ENCODE measurements at regions not wholly inside any gene's neighbourhood (a gene's known extent, or its start where the extent isn't known, plus 50 kb on each side); places are given as distances from the start of the nearest gene placed in this dataset.

- POLR2A ChIA-PET: interaction anchor here (1.8 kb wide), 1 partner anchor 12 kb away, joined by 4 read pairs; no protein-coding TSS in a partner anchor
- Histone ChIP-seq H3K4me2 (ENCODE audit: low read length) (no peak overlapping the region), H3K36me3 (ENCODE audit: insufficient read depth, low read length) (no peaks in the 10 kb centered on the region), H4K20me1 (ENCODE audit: insufficient read depth, low read length) (no peaks in the 10 kb centered on the region), H2AFZ (ENCODE audit: low read length) (no peak overlapping the region), H3K27ac (ENCODE audit: low read depth, low read length, poor library complexity, severe bottlenecking) (no peak overlapping the region), H3K79me2 (ENCODE audit: insufficient read depth, low read depth, low read length) (no peaks in the 10 kb centered on the region), H3K4me3 (ENCODE audit: low read depth, low read length, poor library complexity, severe bottlenecking) (no peak overlapping the region), H3K9me3 (ENCODE audit: low read length) (no peaks in the 10 kb centered on the region), H3K9me2 (ENCODE audit: insufficient read depth, low read length) (no peaks in the 10 kb centered on the region), H3K4me1 (ENCODE audit: insufficient read depth, low read length, poor library complexity, severe bottlenecking) (no peaks in the 10 kb centered on the region)
- TF ChIP-seq CTCF (conservative IDR thresholded peaks at IDR 0.05; ENCODE audit: low read length) (no peak), EZH2phosphoT487 (IDR thresholded peaks at IDR 0.05; ENCODE audit: borderline replicate concordance, low read depth, low read length) (no peak)
- CTCF ChIA-PET (ENCODE audit: unreplicated experiment): no interaction called here
- no TSS peak for BruUV-seq (replicated peaks)
- no peak for DNase-seq (ENCODE audit: low spot score)
- intact Hi-C loops (cut with micrococcal nuclease; ENCODE audit: unreplicated experiment): no loop called here
Observed at GRCh38 chr12:93027041-93027440, 97.9 kb upstream of the EEA1 start.

GRCh38 chr12:93029091-93029490 is 100.0 kb upstream of the EEA1 start:
- Histone ChIP-seq H2AFZ (ENCODE audit: low read length) (no peak overlapping the region), H3K9me3 (ENCODE audit: low read length) (no peaks in the 10 kb centered on the region), H3K27ac (ENCODE audit: low read depth, low read length, poor library complexity, severe bottlenecking) (no peak overlapping the region), H3K36me3 (ENCODE audit: insufficient read depth, low read length) (no peaks in the 10 kb centered on the region), H3K79me2 (ENCODE audit: insufficient read depth, low read depth, low read length) (no peaks in the 10 kb centered on the region), H4K20me1 (ENCODE audit: insufficient read depth, low read length) (no peaks in the 10 kb centered on the region), H3K9me2 (ENCODE audit: insufficient read depth, low read length) (no peaks in the 10 kb centered on the region), H3K4me3 (ENCODE audit: low read depth, low read length, poor library complexity, severe bottlenecking) (no peak overlapping the region), H3K4me2 (ENCODE audit: low read length) (no peak overlapping the region), H3K4me1 (ENCODE audit: insufficient read depth, low read length, poor library complexity, severe bottlenecking) (no peaks in the 10 kb centered on the region)
- DNase-seq (ENCODE audit: low spot score): no peak
- intact Hi-C loops (cut with micrococcal nuclease; ENCODE audit: unreplicated experiment): no loop called here
- TF ChIP-seq CTCF (conservative IDR thresholded peaks at IDR 0.05; ENCODE audit: low read length): no peak
- no peak for TF ChIP-seq EZH2phosphoT487 (IDR thresholded peaks at IDR 0.05; ENCODE audit: borderline replicate concordance, low read depth, low read length)
- no TSS peak for BruUV-seq (replicated peaks)
- ChIA-PET CTCF (ENCODE audit: unreplicated experiment) (no interaction called here), POLR2A (no interaction called here)

- intact Hi-C loops (cut with micrococcal nuclease; ENCODE audit: unreplicated experiment): no loop called here
- Histone ChIP-seq H4K20me1 (ENCODE audit: insufficient read depth, low read length) (no peaks in the 10 kb centered on the region), H3K4me1 (ENCODE audit: insufficient read depth, low read length, poor library complexity, severe bottlenecking) (no peaks in the 10 kb centered on the region), H3K79me2 (ENCODE audit: insufficient read depth, low read depth, low read length) (no peaks in the 10 kb centered on the region), H3K36me3 (ENCODE audit: insufficient read depth, low read length) (no peaks in the 10 kb centered on the region), H3K9me2 (ENCODE audit: insufficient read depth, low read length) (no peaks in the 10 kb centered on the region), H3K9me3 (ENCODE audit: low read length) (no peaks in the 10 kb centered on the region), H2AFZ (ENCODE audit: low read length) (no peak overlapping the region), H3K4me2 (ENCODE audit: low read length) (no peak overlapping the region), H3K4me3 (ENCODE audit: low read depth, low read length, poor library complexity, severe bottlenecking) (no peak overlapping the region), H3K27ac (ENCODE audit: low read depth, low read length, poor library complexity, severe bottlenecking) (no peak overlapping the region)
- BruUV-seq (replicated peaks): no TSS peak
- no peak for DNase-seq (ENCODE audit: low spot score)
- TF ChIP-seq EZH2phosphoT487 (IDR thresholded peaks at IDR 0.05; ENCODE audit: borderline replicate concordance, low read depth, low read length) (no peak), CTCF (conservative IDR thresholded peaks at IDR 0.05; ENCODE audit: low read length) (no peak)
- ChIA-PET POLR2A (interaction anchor here (1.0 to 1.4 kb wide), 3 partner anchors 16 to 355 kb away, joined by 3 to 4 read pairs (median 3); no protein-coding TSS in a partner anchor), CTCF (ENCODE audit: unreplicated experiment) (no interaction called here)
Observed at GRCh38 chr12:93031028-93031427, 101.9 kb upstream of the EEA1 start.

Measured in OCI-LY7 (cell line).